IMR-90 (cell line): ENCODE measurements at regions not wholly inside any gene's neighbourhood (a gene's known extent, or its start where the extent isn't known, plus 50 kb on each side); places are given as distances from the start of the nearest gene placed in this dataset.

Experiments used
- ATAC-seq: fragments of 200-7000 bp; cut with Tn5 transposase; 2 replicates; pipeline ENCODE4 v1.9.1; 2020; ENCODE audit warnings: low read depth, mild to moderate bottlenecking, moderate library complexity
- BruUV-seq: library from RNA; stranded (reverse); fragments of 400-500 nt; replicated peaks from 2 replicates; lab custom pipeline; 2021; lab: Mats Ljungman, UMichigan
- CTCF ChIA-PET: fragments of 300-600 bp; formaldehyde crosslinking; extraction: SDS; loops from one replicate; lab custom pipeline; 2021; ENCODE audit warnings: antibody characterized with exemption; lab: Yijun Ruan, JAX
- POLR2A ChIA-PET: fragments of 300-600 bp; sonication (Branson Sonifier 250); formaldehyde crosslinking; loops from one replicate; lab custom pipeline; 2022; ENCODE audit warnings: antibody characterized with exemption; ENCODE audit not compliant: unreplicated experiment; lab: Charles Lee
- DNase-seq: peaks from one replicate; pipeline ENCODE4 v3.0.0; 2013
- H2AFZ ChIP-seq: replicated peaks from 2 replicates; pipeline ENCODE3; 2013; ENCODE audit warnings: low read length, mild to moderate bottlenecking; ENCODE audit not compliant: poor library complexity
- H2AK5ac ChIP-seq: 2 replicates; pipeline ENCODE4 v1.6.1; 2013; ENCODE audit warnings: low read depth, low read length, inconsistent platforms
- H2AK9ac ChIP-seq: replicated peaks from 2 replicates; pipeline ENCODE3; 2013; ENCODE audit warnings: mild to moderate bottlenecking, low read depth, low read length, moderate library complexity; ENCODE audit not compliant: poor library complexity
- H2BK120ac ChIP-seq: 2 replicates; pipeline ENCODE4 v1.6.1; 2013; ENCODE audit warnings: low read depth, low read length, inconsistent platforms
- H2BK15ac ChIP-seq: 3 replicates; pipeline ENCODE4 v1.6.1; 2013; ENCODE audit warnings: low read depth, low read length, inconsistent platforms
- H2BK20ac ChIP-seq: 2 replicates; pipeline ENCODE4 v1.6.1; 2013; ENCODE audit warnings: low read depth, mild to moderate bottlenecking, inconsistent platforms, low read length, moderate library complexity
- H2BK5ac ChIP-seq: 2 replicates; pipeline ENCODE4 v1.6.1; 2013; ENCODE audit warnings: mild to moderate bottlenecking, low read depth, low read length, inconsistent platforms; ENCODE audit not compliant: poor library complexity, severe bottlenecking
- H3K14ac ChIP-seq: replicated peaks from 2 replicates; pipeline ENCODE4 v1.6.1; 2013; ENCODE audit warnings: low read depth, low read length, inconsistent platforms
- H3K18ac ChIP-seq: 2 replicates; pipeline ENCODE4 v1.6.1; 2013; ENCODE audit warnings: low read depth, low read length, control low read depth
- H3K23ac ChIP-seq: 2 replicates; pipeline ENCODE4 v1.6.1; 2013; ENCODE audit warnings: low read depth, low read length, inconsistent platforms
- H3K27ac ChIP-seq: 2 replicates; pipeline ENCODE4 v1.5.1; 2013; ENCODE audit warnings: mild to moderate bottlenecking, control low read depth, low read length; ENCODE audit not compliant: insufficient read depth
- H3K27me3 ChIP-seq: 2 replicates; pipeline ENCODE4 v1.6.1; 2013; ENCODE audit warnings: low read length; ENCODE audit not compliant: control insufficient read depth, insufficient read depth
- H3K36me3 ChIP-seq: 2 replicates; pipeline ENCODE4 v1.6.1; 2013; ENCODE audit warnings: low read length, mixed read lengths; ENCODE audit not compliant: control insufficient read depth, insufficient read depth
- H3K4ac ChIP-seq: 2 replicates; pipeline ENCODE4 v1.6.1; 2013; ENCODE audit warnings: low read depth, low read length, inconsistent platforms
- H3K4me1 ChIP-seq: 2 replicates; pipeline ENCODE4 v1.6.1; 2013; ENCODE audit warnings: low read length, mixed read lengths; ENCODE audit not compliant: control insufficient read depth, insufficient read depth
- H3K4me2 ChIP-seq: 2 replicates; pipeline ENCODE4 v1.6.1; 2013; ENCODE audit warnings: low read depth, mild to moderate bottlenecking, control low read depth, low read length, moderate library complexity
- H3K4me3 ChIP-seq: 2 replicates; pipeline ENCODE4 v1.5.1; 2013; ENCODE audit warnings: low read depth, mild to moderate bottlenecking, control low read depth, low read length, moderate library complexity; ENCODE audit not compliant: insufficient read depth
- H3K56ac ChIP-seq: 2 replicates; pipeline ENCODE4 v1.6.1; 2013; ENCODE audit warnings: low read length, inconsistent platforms; ENCODE audit not compliant: insufficient read depth; ENCODE audit errors: extremely low read depth
- H3K79me1 ChIP-seq, 2 experiments: 2 replicates each; pipeline ENCODE4 v1.6.1; 2013; ENCODE audit warnings: low read length in 2 of 2, inconsistent platforms in 1 of 2, low read depth in 1 of 2
- H3K9ac ChIP-seq: 2 replicates; pipeline ENCODE4 v1.6.1; 2013; ENCODE audit warnings: low read depth, low read length, control low read depth
- H3K9me1 ChIP-seq: 2 replicates; pipeline ENCODE4 v1.6.1; 2013; ENCODE audit warnings: low read length, inconsistent platforms; ENCODE audit not compliant: insufficient read depth
- H3K9me3 ChIP-seq: 2 replicates; pipeline ENCODE4 v1.6.1; 2013; ENCODE audit warnings: low read length; ENCODE audit not compliant: control insufficient read depth, insufficient read depth
- H4K20me1 ChIP-seq: 2 replicates; pipeline ENCODE4 v1.6.1; 2013; ENCODE audit warnings: low read length, inconsistent platforms; ENCODE audit not compliant: insufficient read depth
- H4K5ac ChIP-seq: 2 replicates; pipeline ENCODE4 v1.6.1; 2013; ENCODE audit warnings: mild to moderate bottlenecking, low read depth, low read length, control low read depth
- H4K8ac ChIP-seq, 2 experiments: 2 replicates each; pipeline ENCODE4 v1.6.1; 2013; ENCODE audit warnings: low read depth in 2 of 2, low read length in 2 of 2, control low read depth in 1 of 2, inconsistent platforms in 1 of 2
- H4K91ac ChIP-seq: 2 replicates; pipeline ENCODE4 v1.6.1; 2013; ENCODE audit warnings: low read depth, low read length, inconsistent platforms; ENCODE audit not compliant: insufficient read depth
- BHLHE40 ChIP-seq: fragments of 150-350 bp; IDR thresholded peaks from 2 replicates; pipeline ENCODE4 v1.6.1; 2016; ENCODE audit warnings: mild to moderate bottlenecking, low read depth, low read length
- CEBPB ChIP-seq: IDR thresholded peaks from 2 replicates; pipeline ENCODE4 v1.6.1; 2012; ENCODE audit warnings: low read depth, low read length, improper control_type of control experiment
- CHD1 ChIP-seq: IDR thresholded peaks from 2 replicates; pipeline ENCODE4 v1.6.1; 2012; ENCODE audit warnings: low read depth, low read length, improper control_type of control experiment
- ELK1 ChIP-seq: fragments of 150-350 bp; IDR thresholded peaks from 2 replicates; pipeline ENCODE4 v1.6.1; 2016; ENCODE audit warnings: low read depth, mild to moderate bottlenecking, low read length, moderate library complexity, borderline replicate concordance
- FOS ChIP-seq: fragments of 150-350 bp; IDR thresholded peaks from 2 replicates; pipeline ENCODE4 v1.6.1; 2016; ENCODE audit warnings: low read depth, low read length
- MAFK ChIP-seq: IDR thresholded peaks from 2 replicates; pipeline ENCODE4 v1.6.1; 2012; ENCODE audit warnings: low read depth, low read length, improper control_type of control experiment
- MAZ ChIP-seq: IDR thresholded peaks from 2 replicates; pipeline ENCODE4 v1.6.1; 2012; ENCODE audit warnings: low read depth, mild to moderate bottlenecking, low read length, improper control_type of control experiment, moderate library complexity, borderline replicate concordance
- MXI1 ChIP-seq: IDR thresholded peaks from 2 replicates; pipeline ENCODE4 v1.6.1; 2012; ENCODE audit warnings: low read depth, mild to moderate bottlenecking, low read length, moderate library complexity, borderline replicate concordance
- NFE2L2 ChIP-seq: fragments of 150-350 bp; IDR thresholded peaks from 2 replicates; pipeline ENCODE4 v1.6.1; 2016; ENCODE audit warnings: low read depth, mild to moderate bottlenecking, low read length
- POLR2A ChIP-seq: IDR thresholded peaks from 2 replicates; pipeline ENCODE4 v1.6.1; 2012; ENCODE audit warnings: mild to moderate bottlenecking, low read depth, low read length
- RAD21 ChIP-seq: IDR thresholded peaks from 2 replicates; pipeline ENCODE4 v1.6.1; 2012; ENCODE audit warnings: low read length, improper control_type of control experiment
- RCOR1 ChIP-seq: IDR thresholded peaks from 2 replicates; pipeline ENCODE4 v1.6.1; 2012; ENCODE audit warnings: mild to moderate bottlenecking, low read length, improper control_type of control experiment; ENCODE audit not compliant: insufficient replicate concordance
- RFX5 ChIP-seq: IDR thresholded peaks from 2 replicates; pipeline ENCODE4 v1.8.0; 2012; ENCODE audit warnings: low read depth, mild to moderate bottlenecking, low read length, moderate library complexity
- SMC3 ChIP-seq: fragments of 150-350 bp; IDR thresholded peaks from 2 replicates; pipeline ENCODE4 v1.6.1; 2016; ENCODE audit warnings: low read depth, mild to moderate bottlenecking, antibody characterized with exemption, low read length, moderate library complexity
- USF2 ChIP-seq: fragments of 150-350 bp; IDR thresholded peaks from 2 replicates; pipeline ENCODE4 v1.6.1; 2017; ENCODE audit warnings: mild to moderate bottlenecking, antibody characterized with exemption, low read length, low read depth
- WGBS, 2 experiments: methylation state at CpG; one replicate each; pipeline versions ENCODE4 v1.1.5 to v1.1.7; 2013; ENCODE audit warnings: missing lambda C conversion rate in 2 of 2; ENCODE audit not compliant: insufficient read length in 1 of 2; ENCODE audit errors: extremely low coverage in 2 of 2; 5-methylcytosine and 5-hydroxymethylcytosine counted together
- dilution Hi-C: fragments of 300-500 bp; cut with HindIII; formaldehyde crosslinking; loops from one replicate; pipeline ENCODE4 v1.14.3; 2018; ENCODE audit warnings: low sequenced_read_pairs; ENCODE audit not compliant: unreplicated experiment
- in situ Hi-C: fragments of 300-500 bp; cut with MboI; formaldehyde crosslinking; loops from 3 replicates; pipeline ENCODE4 v1.14.3; 2019; ENCODE audit warnings: low sequenced_read_pairs, inconsistent platforms, mixed read lengths
- intact Hi-C: fragments of 100-400 bp; cut with micrococcal nuclease; formaldehyde crosslinking; loops from 2 replicates; pipeline ENCODE4 v1.10.0; 2022

- no peak overlapping the region for H3K9ac ChIP-seq
- H3K9me1 ChIP-seq = no peaks in the 10 kb centered on the region
- ATAC-seq = peak; percentile 66
- H3K79me1 ChIP-seq = no peaks in the 10 kb centered on the region
- no peak overlapping the region for H3K4me2 ChIP-seq
- H3K4me1 ChIP-seq = no peaks in the 10 kb centered on the region
- H4K20me1 ChIP-seq = no peaks in the 10 kb centered on the region
- H3K14ac ChIP-seq = no peak overlapping the region
- H2AK5ac ChIP-seq = no peak overlapping the region
- no peak overlapping the region for H2BK20ac ChIP-seq
- 19% methylated on average over 6 of the region's 23 CpGs; no CpG with 5 or more reads in 1 of the 2 experiments for WGBS, 2 experiments
- in situ Hi-C loops (no loop called here), intact Hi-C loops (no loop called here), dilution Hi-C loops (no loop called here)
- no peak overlapping the region for H2BK5ac ChIP-seq
- H4K91ac ChIP-seq = peak overlapping the region; percentile 48; the same call in 1 of the 2 replicates
- H2AK9ac ChIP-seq = peak overlapping the region; percentile 63
- H2BK120ac ChIP-seq = no peak overlapping the region
- peak overlapping the region; percentile 5; the same call in 1 of the 2 replicates for H3K4ac ChIP-seq
- peaks cover 7% of the 10 kb centered on the region; the same call in 1 of the 2 replicates for H3K27me3 ChIP-seq
- H3K27ac ChIP-seq = no peak overlapping the region
- BruUV-seq = no TSS peak
- ChIA-PET CTCF (no interaction called here), POLR2A (no interaction called here)
- DNase-seq = peak; percentile 60
- no peak overlapping the region for H4K5ac ChIP-seq
- H3K56ac ChIP-seq = no peak overlapping the region
- no peak overlapping the region; a peak in 1 of 4 replicates for H4K8ac ChIP-seq
- H3K9me3 ChIP-seq = peaks cover 21% of the 10 kb centered on the region
- H2AFZ ChIP-seq = peak overlapping the region; percentile 53
- H3K36me3 ChIP-seq = no peaks in the 10 kb centered on the region
- H3K18ac ChIP-seq = no peak overlapping the region
- H2BK15ac ChIP-seq = no peak overlapping the region
- no peak overlapping the region for H3K4me3 ChIP-seq
- no peak overlapping the region for H3K23ac ChIP-seq
- TF ChIP-seq CHD1 = no peak
- TF ChIP-seq FOS = no peak
- TF ChIP-seq NFE2L2 = no peak
- no peak for TF ChIP-seq RCOR1
- TF ChIP-seq MAFK = no peak
- 0 out of 2 replicates have a peak, but pooled peaks have one; percentile 16 for TF ChIP-seq USF2
- peak; percentile 36 for TF ChIP-seq RAD21
- no peak for TF ChIP-seq BHLHE40
- TF ChIP-seq POLR2A = no peak
- TF ChIP-seq ELK1 = no peak
- peak; percentile 40 for TF ChIP-seq SMC3
- TF ChIP-seq MAZ = no peak
- TF ChIP-seq CEBPB = no peak
- TF ChIP-seq MXI1 = no peak
- TF ChIP-seq RFX5 = no peak
Measured at GRCh38 chr2:120669121-120669952, 66.3 kb upstream of the GLI2 start.
